Fibroblast of lung (primary cell): ENCODE measurements at regions not wholly inside any gene's neighbourhood (a gene's known extent, or its start where the extent isn't known, plus 50 kb on each side); places are given as distances from the start of the nearest gene placed in this dataset.

ENCODE experiments used
- EZH2 ChIP-seq: IDR thresholded peaks from 2 replicates; pipeline ENCODE4 v1.5.1; 2012; ENCODE audit warnings: low read length, control low read depth, mild to moderate bottlenecking; ENCODE audit errors: missing control alignments
- TF ChIP-seq, protein P1 (sequence below), 2 donors: IDR thresholded peaks in 1 of 2; conservative IDR thresholded peaks in 1 of 2; 1 replicate in 1 of 2; 2 replicates in 1 of 2; pipeline ENCODE4 v1.5.1; 2011 to 2012; ENCODE audit warnings: low read length in 2 of 2, control low read depth in 1 of 2, inconsistent platforms in 1 of 2, low read depth in 1 of 2, mild to moderate bottlenecking in 1 of 2

DNA sequence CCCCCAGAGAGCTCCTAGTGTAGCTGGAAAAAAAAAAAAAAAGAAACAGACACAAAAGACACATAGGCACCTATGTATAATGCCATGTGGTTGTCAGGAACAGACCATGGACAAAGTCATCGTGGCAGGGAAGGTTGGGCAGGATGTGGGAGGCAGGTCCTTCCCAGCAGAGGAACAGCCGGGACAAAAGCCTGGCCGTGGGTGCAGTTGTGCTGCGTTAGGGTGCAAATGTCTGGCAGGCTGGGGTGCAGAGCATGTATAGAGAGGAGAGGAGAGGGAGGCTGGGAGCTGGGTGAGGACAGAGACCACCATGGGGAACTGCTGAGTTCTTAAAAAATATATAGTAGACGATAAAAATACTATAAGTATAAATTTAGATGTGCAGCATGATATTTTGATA is 125.7 kb upstream of the C1orf174 start:
- TF ChIP-seq, protein P1, sequence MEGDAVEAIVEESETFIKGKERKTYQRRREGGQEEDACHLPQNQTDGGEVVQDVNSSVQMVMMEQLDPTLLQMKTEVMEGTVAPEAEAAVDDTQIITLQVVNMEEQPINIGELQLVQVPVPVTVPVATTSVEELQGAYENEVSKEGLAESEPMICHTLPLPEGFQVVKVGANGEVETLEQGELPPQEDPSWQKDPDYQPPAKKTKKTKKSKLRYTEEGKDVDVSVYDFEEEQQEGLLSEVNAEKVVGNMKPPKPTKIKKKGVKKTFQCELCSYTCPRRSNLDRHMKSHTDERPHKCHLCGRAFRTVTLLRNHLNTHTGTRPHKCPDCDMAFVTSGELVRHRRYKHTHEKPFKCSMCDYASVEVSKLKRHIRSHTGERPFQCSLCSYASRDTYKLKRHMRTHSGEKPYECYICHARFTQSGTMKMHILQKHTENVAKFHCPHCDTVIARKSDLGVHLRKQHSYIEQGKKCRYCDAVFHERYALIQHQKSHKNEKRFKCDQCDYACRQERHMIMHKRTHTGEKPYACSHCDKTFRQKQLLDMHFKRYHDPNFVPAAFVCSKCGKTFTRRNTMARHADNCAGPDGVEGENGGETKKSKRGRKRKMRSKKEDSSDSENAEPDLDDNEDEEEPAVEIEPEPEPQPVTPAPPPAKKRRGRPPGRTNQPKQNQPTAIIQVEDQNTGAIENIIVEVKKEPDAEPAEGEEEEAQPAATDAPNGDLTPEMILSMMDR (conservative IDR thresholded peaks at IDR 0.05 in 1 of 2, IDR thresholded peaks at IDR 0.05 in 1 of 2; ENCODE audit: low read depth in 1 of 2, low read length in 2 of 2) = no peak
- TF ChIP-seq EZH2 = no peak
